Panc1 (cell line): ENCODE measurements at regions not wholly inside any gene's neighbourhood (a gene's known extent, or its start where the extent isn't known, plus 50 kb on each side); places are given as distances from the start of the nearest gene placed in this dataset.

Source experiments
- ATAC-seq: fragments of 200-7000 bp; cut with Tn5 transposase; 2 replicates; pipeline ENCODE4 v1.9.1; 2020; ENCODE audit warnings: mild to moderate bottlenecking, moderate library complexity
- BruUV-seq: library from RNA; stranded (reverse); fragments of 400-500 nt; replicated peaks from 2 replicates; lab custom pipeline; 2021; lab: Mats Ljungman, UMichigan
- CTCF ChIA-PET: fragments of 300-600 bp; sonication (Branson Sonifier 250); formaldehyde crosslinking; loops from one replicate; lab custom pipeline; 2022; ENCODE audit warnings: antibody characterized with exemption; lab: Charles Lee
- POLR2A ChIA-PET: fragments of 300-600 bp; sonication (Branson Sonifier 250); formaldehyde crosslinking; loops from one replicate; lab custom pipeline; 2022; ENCODE audit warnings: antibody characterized with exemption; lab: Charles Lee
- DNase-seq: peaks from one replicate; pipeline ENCODE4 v3.0.0-alpha.2; 2010; ENCODE audit warnings: low read depth, low spot score
- H3K27ac ChIP-seq: 2 replicates; pipeline ENCODE4 v1.5.1; 2011; ENCODE audit warnings: mild to moderate bottlenecking, low read length, inconsistent platforms
- H3K27me3 ChIP-seq: fragments of 200-500 bp; sonication (Bioruptor generic); 2 replicates; pipeline ENCODE4 v1.6.0; 2014; ENCODE audit warnings: low read length, inconsistent platforms; ENCODE audit not compliant: control insufficient read depth, insufficient read depth
- H3K36me3 ChIP-seq: fragments of 200-500 bp; sonication (Bioruptor generic); 2 replicates; pipeline ENCODE4 v1.5.1; 2014; ENCODE audit warnings: inconsistent platforms, mild to moderate bottlenecking, low read length, moderate library complexity; ENCODE audit not compliant: control insufficient read depth, insufficient read depth
- H3K4me1 ChIP-seq: 2 replicates; pipeline ENCODE4 v1.5.1; 2011; ENCODE audit warnings: inconsistent platforms, mild to moderate bottlenecking, low read length, moderate library complexity; ENCODE audit not compliant: control insufficient read depth, insufficient read depth
- H3K4me3 ChIP-seq, 2 experiments: 2 replicates each; pipeline ENCODE4 v1.5.1; 2011 to 2012; ENCODE audit warnings: low read depth in 2 of 2, low read length in 2 of 2, mild to moderate bottlenecking in 2 of 2, inconsistent platforms in 1 of 2, moderate library complexity in 1 of 2
- H3K9me3 ChIP-seq: fragments of 200-500 bp; sonication (Bioruptor generic); 2 replicates; pipeline ENCODE4 v1.5.1; 2014; ENCODE audit warnings: low read depth, mild to moderate bottlenecking, inconsistent platforms, low read length, moderate library complexity; ENCODE audit not compliant: control insufficient read depth, insufficient read depth
- CTCF ChIP-seq: fragments of 450-650 bp; IDR thresholded peaks from 2 replicates; pipeline ENCODE4 v1.5.1; 2017; ENCODE audit warnings: mild to moderate bottlenecking
- POLR2AphosphoS5 ChIP-seq: IDR thresholded peaks from 2 replicates; pipeline ENCODE4 v1.6.1; 2012; ENCODE audit warnings: mild to moderate bottlenecking, low read depth, low read length, moderate library complexity
- REST ChIP-seq, 2 experiments: IDR thresholded peaks; 2 replicates each; pipeline ENCODE4 v1.6.1; 2011 to 2012; ENCODE audit warnings: low read depth in 2 of 2, control low read depth in 1 of 2, low read length in 1 of 2, mild to moderate bottlenecking in 1 of 2, moderate library complexity in 1 of 2; ENCODE audit not compliant: insufficient read depth in 1 of 2
- SIN3A ChIP-seq: IDR thresholded peaks from 2 replicates; pipeline ENCODE4 v1.6.1; 2012; ENCODE audit warnings: low read depth, mild to moderate bottlenecking, low read length, moderate library complexity, borderline replicate concordance; ENCODE audit not compliant: insufficient read depth
- TCF7L2 ChIP-seq: IDR thresholded peaks from 2 replicates; pipeline ENCODE4 v1.6.1; 2011; ENCODE audit warnings: mild to moderate bottlenecking, low read depth, low read length, inconsistent platforms
- in situ Hi-C: cut with HindIII; loops from 2 replicates; pipeline ENCODE4 v1.10.0; 2016; ENCODE audit warnings: low sequenced_read_pairs, low pct_unique_long_range_greater_than_20kb
- intact Hi-C: fragments of 100-400 bp; cut with micrococcal nuclease; formaldehyde crosslinking; loops from one replicate; pipeline ENCODE4 v1.10.0; 2022; ENCODE audit not compliant: unreplicated experiment

GRCh38 chr2:175363699-175364098 is 182.2 kb upstream of the ATP5MC3 start:
- ATAC-seq, result no peak
- no peak overlapping the region for H3K4me3 ChIP-seq
- H3K4me1 ChIP-seq, result no peaks in the 10 kb centered on the region
- no peak overlapping the region for H3K27ac ChIP-seq
- ChIA-PET POLR2A (no interaction called here), CTCF (no interaction called here)
- in situ Hi-C loops, result no loop called here
- H3K9me3 ChIP-seq, result no peaks in the 10 kb centered on the region
- no peaks in the 10 kb centered on the region for H3K36me3 ChIP-seq
- TF ChIP-seq POLR2AphosphoS5 (no peak), SIN3A (no peak), REST (IDR thresholded peaks at IDR 0.05; ENCODE audit: insufficient read depth in 1 of 2, low read depth in 2 of 2, low read length in 1 of 2) (no peak), TCF7L2 (no peak), CTCF (no peak)
- no peak for DNase-seq
- BruUV-seq, result no TSS peak
- peaks cover 2% of the 10 kb centered on the region; the same call in 1 of the 2 replicates for H3K27me3 ChIP-seq
- intact Hi-C loops, result no loop called here

- H3K36me3 ChIP-seq, result no peaks in the 10 kb centered on the region
- CTCF ChIA-PET, result no interaction called here
- in situ Hi-C loops, result no loop called here
- DNase-seq, result no peak
- peaks cover 2% of the 10 kb centered on the region for H3K27me3 ChIP-seq
- no TSS peak for BruUV-seq
- POLR2A ChIA-PET, result no interaction called here
- H3K9me3 ChIP-seq, result no peaks in the 10 kb centered on the region
- no peak overlapping the region for H3K4me3 ChIP-seq
- ATAC-seq, result no peak
- TF ChIP-seq REST (IDR thresholded peaks at IDR 0.05; ENCODE audit: insufficient read depth in 1 of 2, low read depth in 2 of 2, low read length in 1 of 2) (no peak), SIN3A (no peak), TCF7L2 (no peak), CTCF (no peak), POLR2AphosphoS5 (no peak)
- intact Hi-C loops, result no loop called here
- no peaks in the 10 kb centered on the region for H3K4me1 ChIP-seq
- H3K27ac ChIP-seq, result no peak overlapping the region
Observed at GRCh38 chr2:175362331-175362730, 180.8 kb upstream of the ATP5MC3 start.
